ENCODE measurements at regions not wholly inside any gene's neighbourhood (a gene's known extent, or its start where the extent isn't known, plus 50 kb on each side); places are given as distances from the start of the nearest gene placed in this dataset.

DNA sequence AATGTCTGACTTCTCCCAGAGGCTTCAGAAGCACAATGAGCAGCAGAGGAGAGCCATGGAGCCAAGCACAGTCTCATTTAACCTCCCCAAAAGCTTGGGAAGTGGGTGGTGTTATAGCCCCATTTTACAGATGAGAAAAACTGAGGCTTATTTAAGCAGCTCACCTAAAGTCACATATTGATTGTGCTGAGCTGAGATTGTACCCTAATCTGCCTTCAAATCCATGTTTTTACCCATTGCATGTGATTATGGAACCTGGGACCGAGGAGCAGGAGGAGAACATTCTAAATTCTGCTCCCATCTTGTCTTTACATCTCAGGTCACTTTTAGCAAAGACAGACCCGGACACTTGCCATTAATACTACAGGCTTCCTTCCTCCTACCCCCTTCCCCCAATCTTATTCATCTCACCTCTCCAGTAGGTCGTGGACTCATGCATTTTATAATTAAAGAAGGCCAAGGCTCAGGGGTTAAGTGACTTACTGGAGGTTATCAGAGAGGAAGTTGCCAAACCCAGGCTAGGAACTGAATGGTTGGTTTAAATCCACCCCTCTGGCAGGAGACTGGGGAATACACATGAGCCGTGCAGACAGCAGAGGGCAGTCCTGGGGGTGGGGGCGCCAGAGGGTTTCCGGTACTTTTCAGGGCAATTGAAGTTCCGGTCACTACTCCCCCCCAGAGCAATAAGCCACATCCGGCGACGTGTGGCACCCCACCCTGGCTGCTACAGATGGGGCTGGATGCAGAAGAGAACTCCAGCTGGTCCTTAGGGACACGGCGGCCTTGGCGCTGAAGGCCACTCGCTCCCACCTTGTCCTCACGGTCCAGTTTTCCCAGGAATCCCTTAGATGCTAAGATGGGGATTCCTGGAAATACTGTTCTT, 51.0 kb upstream of the IL17B start (continued):
- TF ChIP-seq NFYC (CRISPR knock-in tag; IDR thresholded peaks at IDR 0.05) (peak; percentile 43; the same call in 1 of the 2 replicates), ZNF501 (CRISPR knock-in tag; IDR thresholded peaks at IDR 0.05) (peak; percentile 79), ZNF605 (CRISPR knock-in tag; IDR thresholded peaks at IDR 0.05) (no peak), ZNF264 (CRISPR knock-in tag; IDR thresholded peaks at IDR 0.05) (no peak), ZNF766 (CRISPR knock-in tag; IDR thresholded peaks at IDR 0.05; ENCODE audit: borderline replicate concordance) (0 out of 2 replicates have a peak, but pooled peaks have one; percentile 56), XRCC5 (optimal IDR thresholded peaks at IDR 0.05; ENCODE audit: low read length) (peak; percentile 44), STAT6 (CRISPR knock-in tag; IDR thresholded peaks at IDR 0.05; ENCODE audit: borderline replicate concordance) (0 out of 2 replicates have a peak, but pooled peaks have one; percentile 20), UBTF (CRISPR knock-in tag; IDR thresholded peaks at IDR 0.05) (peak; percentile 15; the same call in 1 of the 2 replicates), RBM39 (IDR thresholded peaks at IDR 0.05; ENCODE audit: low read depth, low read length, poor library complexity, severe bottlenecking) (no peak), YEATS4 (CRISPR knock-in tag; IDR thresholded peaks at IDR 0.05; ENCODE audit: borderline replicate concordance) (no peak), ZNF441 (CRISPR knock-in tag; IDR thresholded peaks at IDR 0.05; ENCODE audit: borderline replicate concordance) (peak; percentile 76; the same call in 1 of the 2 replicates), MBNL3 (CRISPR knock-in tag; conservative IDR thresholded peaks at IDR 0.05) (no peak)
- TF ChIP-seq, protein P1, sequence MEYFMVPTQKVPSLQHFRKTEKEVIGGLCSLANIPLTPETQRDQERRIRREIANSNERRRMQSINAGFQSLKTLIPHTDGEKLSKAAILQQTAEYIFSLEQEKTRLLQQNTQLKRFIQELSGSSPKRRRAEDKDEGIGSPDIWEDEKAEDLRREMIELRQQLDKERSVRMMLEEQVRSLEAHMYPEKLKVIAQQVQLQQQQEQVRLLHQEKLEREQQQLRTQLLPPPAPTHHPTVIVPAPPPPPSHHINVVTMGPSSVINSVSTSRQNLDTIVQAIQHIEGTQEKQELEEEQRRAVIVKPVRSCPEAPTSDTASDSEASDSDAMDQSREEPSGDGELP (IDR thresholded peaks at IDR 0.05; ENCODE audit: borderline replicate concordance, low read depth) = peak; percentile 87
- TF ChIP-seq, protein P2, sequence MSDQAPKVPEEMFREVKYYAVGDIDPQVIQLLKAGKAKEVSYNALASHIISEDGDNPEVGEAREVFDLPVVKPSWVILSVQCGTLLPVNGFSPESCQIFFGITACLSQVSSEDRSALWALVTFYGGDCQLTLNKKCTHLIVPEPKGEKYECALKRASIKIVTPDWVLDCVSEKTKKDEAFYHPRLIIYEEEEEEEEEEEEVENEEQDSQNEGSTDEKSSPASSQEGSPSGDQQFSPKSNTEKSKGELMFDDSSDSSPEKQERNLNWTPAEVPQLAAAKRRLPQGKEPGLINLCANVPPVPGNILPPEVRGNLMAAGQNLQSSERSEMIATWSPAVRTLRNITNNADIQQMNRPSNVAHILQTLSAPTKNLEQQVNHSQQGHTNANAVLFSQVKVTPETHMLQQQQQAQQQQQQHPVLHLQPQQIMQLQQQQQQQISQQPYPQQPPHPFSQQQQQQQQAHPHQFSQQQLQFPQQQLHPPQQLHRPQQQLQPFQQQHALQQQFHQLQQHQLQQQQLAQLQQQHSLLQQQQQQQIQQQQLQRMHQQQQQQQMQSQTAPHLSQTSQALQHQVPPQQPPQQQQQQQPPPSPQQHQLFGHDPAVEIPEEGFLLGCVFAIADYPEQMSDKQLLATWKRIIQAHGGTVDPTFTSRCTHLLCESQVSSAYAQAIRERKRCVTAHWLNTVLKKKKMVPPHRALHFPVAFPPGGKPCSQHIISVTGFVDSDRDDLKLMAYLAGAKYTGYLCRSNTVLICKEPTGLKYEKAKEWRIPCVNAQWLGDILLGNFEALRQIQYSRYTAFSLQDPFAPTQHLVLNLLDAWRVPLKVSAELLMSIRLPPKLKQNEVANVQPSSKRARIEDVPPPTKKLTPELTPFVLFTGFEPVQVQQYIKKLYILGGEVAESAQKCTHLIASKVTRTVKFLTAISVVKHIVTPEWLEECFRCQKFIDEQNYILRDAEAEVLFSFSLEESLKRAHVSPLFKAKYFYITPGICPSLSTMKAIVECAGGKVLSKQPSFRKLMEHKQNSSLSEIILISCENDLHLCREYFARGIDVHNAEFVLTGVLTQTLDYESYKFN (CRISPR knock-in tag; conservative IDR thresholded peaks at IDR 0.05) = peak; percentile 63
- TF ChIP-seq, protein P3, sequence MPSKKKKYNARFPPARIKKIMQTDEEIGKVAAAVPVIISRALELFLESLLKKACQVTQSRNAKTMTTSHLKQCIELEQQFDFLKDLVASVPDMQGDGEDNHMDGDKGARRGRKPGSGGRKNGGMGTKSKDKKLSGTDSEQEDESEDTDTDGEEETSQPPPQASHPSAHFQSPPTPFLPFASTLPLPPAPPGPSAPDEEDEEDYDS (CRISPR knock-in tag; IDR thresholded peaks at IDR 0.05) = peak; percentile 61
- TF ChIP-seq, protein P4, sequence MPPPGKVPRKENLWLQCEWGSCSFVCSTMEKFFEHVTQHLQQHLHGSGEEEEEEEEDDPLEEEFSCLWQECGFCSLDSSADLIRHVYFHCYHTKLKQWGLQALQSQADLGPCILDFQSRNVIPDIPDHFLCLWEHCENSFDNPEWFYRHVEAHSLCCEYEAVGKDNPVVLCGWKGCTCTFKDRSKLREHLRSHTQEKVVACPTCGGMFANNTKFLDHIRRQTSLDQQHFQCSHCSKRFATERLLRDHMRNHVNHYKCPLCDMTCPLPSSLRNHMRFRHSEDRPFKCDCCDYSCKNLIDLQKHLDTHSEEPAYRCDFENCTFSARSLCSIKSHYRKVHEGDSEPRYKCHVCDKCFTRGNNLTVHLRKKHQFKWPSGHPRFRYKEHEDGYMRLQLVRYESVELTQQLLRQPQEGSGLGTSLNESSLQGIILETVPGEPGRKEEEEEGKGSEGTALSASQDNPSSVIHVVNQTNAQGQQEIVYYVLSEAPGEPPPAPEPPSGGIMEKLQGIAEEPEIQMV (CRISPR knock-in tag; IDR thresholded peaks at IDR 0.05; ENCODE audit: low read depth) = no peak
